ENCODE measurements at regions not wholly inside any gene's neighbourhood (a gene's known extent, or its start where the extent isn't known, plus 50 kb on each side); places are given as distances from the start of the nearest gene placed in this dataset.
"Not testable (repeated sequence)": the region's sequence is repeated elsewhere in the genome, so short reads cannot be mapped to it uniquely, and the experiment has no call there.

DNA sequence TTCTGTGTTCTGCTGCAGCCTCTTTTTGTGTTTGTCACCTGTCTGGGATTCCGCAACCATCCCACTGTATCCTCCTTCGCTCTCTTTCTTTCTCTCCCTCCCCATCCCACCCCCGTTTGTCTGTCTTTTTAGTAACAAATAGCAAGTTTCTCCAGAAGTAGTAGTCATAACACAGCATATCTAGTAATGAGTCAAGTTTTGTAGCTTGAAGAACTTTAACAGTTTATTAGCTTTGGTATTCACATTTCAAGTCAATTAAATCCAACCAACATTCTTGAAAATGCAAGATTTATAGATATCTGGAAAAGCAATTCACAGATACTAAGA is 154.1 kb upstream of the MTPN start:
- Mint-ChIP-seq H3K27me3 (peaks cover 3% of the 10 kb centered on the region), H3K27ac (no peak overlapping the region), H3K36me3 (peaks cover 11% of the 10 kb centered on the region), H3K4me3 (no peak overlapping the region), H3K9me3 (ENCODE audit: low read depth) (peaks cover 3% of the 10 kb centered on the region), H3K4me1 (ENCODE audit: low read depth) (peaks cover 5% of the 10 kb centered on the region)

DNA sequence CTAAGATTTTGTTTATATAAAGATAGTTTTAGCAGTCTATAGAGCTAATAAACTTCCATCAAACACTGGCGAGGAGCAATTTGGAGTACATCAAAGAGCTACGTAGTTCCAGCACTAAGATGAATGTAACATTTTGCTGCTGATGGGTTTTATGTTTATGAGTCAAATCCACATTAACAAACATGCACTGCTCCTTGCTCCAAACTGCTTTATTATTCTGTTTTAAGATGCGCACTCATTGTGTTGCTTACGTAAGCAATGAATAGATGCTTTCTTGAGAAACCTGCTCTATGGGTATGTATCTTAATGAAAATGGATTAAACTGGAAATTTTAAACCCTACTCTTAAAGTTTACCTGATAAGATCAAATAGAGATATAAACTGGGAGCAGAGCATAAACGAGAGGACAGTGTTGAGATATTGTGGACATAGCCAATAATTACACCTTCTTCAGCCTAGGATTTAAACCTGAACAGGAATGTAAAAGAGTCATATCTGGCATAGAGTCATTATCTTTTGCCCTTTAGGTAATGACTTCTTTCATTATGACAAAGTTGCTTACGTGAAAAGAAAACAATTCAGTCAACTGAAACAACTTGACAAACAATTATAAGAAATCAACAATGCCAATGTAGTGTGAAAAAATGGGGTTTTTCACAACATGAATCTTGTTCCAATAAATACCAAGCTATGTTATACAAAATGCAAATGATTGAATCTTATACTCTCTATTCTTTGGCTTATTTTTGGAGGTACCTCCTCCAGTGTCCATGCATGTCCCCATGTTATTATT is 153.5 kb upstream of the MTPN start:
- Mint-ChIP-seq H3K9me3 (ENCODE audit: low read depth) (peaks cover 3% of the 10 kb centered on the region), H3K27ac (no peak overlapping the region), H3K4me3 (no peak overlapping the region), H3K36me3 (peaks cover 11% of the 10 kb centered on the region), H3K27me3 (peaks cover 3% of the 10 kb centered on the region), H3K4me1 (ENCODE audit: low read depth) (peaks cover 5% of the 10 kb centered on the region)

DNA sequence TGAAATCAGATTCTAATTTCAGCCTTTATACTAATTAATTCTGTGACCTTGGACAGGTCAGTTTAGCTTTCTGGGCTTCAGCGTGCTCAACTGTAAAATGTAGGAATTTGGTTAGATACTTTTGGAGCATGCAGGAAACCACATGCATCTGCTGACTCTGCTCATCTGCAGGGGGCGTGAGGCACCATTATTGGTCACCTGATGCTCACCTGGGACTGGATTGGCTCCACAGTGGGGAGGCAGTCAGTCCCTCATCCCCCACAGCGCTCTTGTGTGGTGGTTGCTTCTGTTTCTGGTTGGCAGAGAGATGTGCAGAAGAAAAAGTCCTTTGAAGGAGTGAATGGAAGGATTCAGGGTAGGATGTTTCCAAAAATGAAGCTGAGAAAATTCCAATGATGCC is 150.9 kb upstream of the MTPN start:
- Mint-ChIP-seq H3K27ac (no peak overlapping the region), H3K27me3 (no peaks in the 10 kb centered on the region), H3K9me3 (ENCODE audit: low read depth) (no peaks in the 10 kb centered on the region), H3K4me3 (no peak overlapping the region), H3K36me3 (peaks cover 6% of the 10 kb centered on the region), H3K4me1 (ENCODE audit: low read depth) (peaks cover 5% of the 10 kb centered on the region)

DNA sequence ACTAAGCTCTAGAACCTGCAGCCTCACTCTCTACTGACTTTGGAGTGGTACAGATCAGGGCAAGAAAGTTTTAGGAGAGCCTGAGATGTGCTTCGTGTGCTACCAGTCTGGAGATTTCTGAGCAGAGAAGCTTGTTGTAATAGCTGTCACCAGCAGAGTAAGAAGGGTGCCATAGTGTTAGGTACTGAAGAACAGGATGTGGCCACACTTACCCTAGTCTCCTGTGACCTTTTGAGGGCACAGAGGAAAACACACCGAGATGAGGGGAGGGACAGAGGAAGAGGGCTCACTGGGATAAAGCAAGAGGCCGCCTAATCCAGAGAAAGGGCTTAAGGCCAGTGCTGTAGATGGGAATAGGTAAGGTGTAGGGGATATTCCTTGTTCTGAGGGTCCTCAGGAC is 146.2 kb upstream of the MTPN start:
- Mint-ChIP-seq H3K27me3 (no peaks in the 10 kb centered on the region), H3K27ac (no peak overlapping the region), H3K4me1 (ENCODE audit: low read depth) (no peaks in the 10 kb centered on the region), H3K4me3 (no peak overlapping the region), H3K36me3 (peaks cover 5% of the 10 kb centered on the region), H3K9me3 (ENCODE audit: low read depth) (no peaks in the 10 kb centered on the region)

DNA sequence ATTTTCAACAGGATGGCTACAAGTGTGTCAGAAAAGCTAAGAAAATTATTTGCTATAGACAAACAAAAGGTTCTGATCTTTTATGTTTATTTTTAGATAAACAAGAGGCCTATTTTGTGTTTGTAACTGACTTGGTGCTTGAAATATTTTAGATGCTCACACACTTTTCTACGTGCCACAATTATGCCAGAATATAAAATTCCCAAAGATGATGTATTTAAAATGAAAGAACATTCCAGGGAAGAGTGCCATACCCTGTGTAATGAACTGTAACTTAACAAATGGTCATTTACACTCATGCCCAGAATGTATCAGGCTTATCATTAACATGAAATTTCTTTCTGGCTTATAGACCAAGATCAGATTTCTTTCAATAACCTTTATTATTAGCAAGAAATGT is 144.9 kb upstream of the MTPN start:
- no peak overlapping the region for H3K4me3 Mint-ChIP-seq
- no peaks in the 10 kb centered on the region for H3K4me1 Mint-ChIP-seq (ENCODE audit: low read depth)
- peaks cover 7% of the 10 kb centered on the region for H3K36me3 Mint-ChIP-seq
- H3K9me3 Mint-ChIP-seq (ENCODE audit: low read depth) = no peaks in the 10 kb centered on the region
- H3K27ac Mint-ChIP-seq = no peak overlapping the region
- no peaks in the 10 kb centered on the region for H3K27me3 Mint-ChIP-seq

DNA sequence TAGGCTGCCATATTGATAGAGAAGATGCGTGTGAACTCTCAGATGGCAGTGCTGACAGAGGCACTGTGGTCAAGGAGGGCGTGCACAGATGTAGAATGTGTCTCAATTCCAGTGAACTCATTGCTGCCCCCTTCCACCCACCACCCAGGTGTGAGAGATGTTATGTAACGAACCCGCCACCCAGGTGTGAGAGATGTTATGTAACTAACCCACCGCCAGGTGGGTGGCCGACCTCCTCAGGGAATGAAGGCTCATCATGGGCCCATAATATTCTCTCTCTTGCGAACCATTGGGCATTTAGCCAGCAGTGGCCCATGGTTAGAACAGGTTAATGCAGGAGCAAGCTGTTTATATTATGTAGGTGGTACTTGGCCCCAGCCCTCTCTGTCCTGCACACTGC is 140.4 kb upstream of the MTPN start:
- H3K4me3 Mint-ChIP-seq = no peak overlapping the region
- H3K27me3 Mint-ChIP-seq = peaks cover 3% of the 10 kb centered on the region
- H3K4me1 Mint-ChIP-seq (ENCODE audit: low read depth) = peaks cover 1% of the 10 kb centered on the region
- no peak overlapping the region for H3K27ac Mint-ChIP-seq
- H3K9me3 Mint-ChIP-seq (ENCODE audit: low read depth) = no peaks in the 10 kb centered on the region
- H3K36me3 Mint-ChIP-seq = peaks cover 4% of the 10 kb centered on the region

DNA sequence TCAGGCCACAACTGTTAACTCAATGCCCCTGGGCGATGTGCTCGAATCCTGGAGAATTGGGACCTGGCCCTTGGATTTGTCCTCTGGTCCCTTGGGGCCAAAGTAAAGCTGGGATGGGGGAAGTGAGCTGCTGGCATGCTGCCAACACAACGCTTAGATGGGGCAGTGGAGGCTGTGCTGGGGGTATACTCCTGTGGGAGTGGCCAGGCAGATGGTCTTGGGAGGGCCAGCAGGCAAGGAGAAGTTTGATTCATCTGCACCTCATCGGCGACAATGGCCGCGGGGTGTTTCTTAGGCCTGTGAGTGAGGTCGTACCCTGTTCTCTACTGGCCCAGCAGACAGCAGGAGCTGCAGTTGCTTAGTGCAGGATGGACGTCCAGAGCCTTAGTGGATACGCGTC is 139.0 kb upstream of the MTPN start:
- Mint-ChIP-seq H3K4me1 (ENCODE audit: low read depth) (peaks cover 1% of the 10 kb centered on the region), H3K27ac (no peak overlapping the region), H3K36me3 (peaks cover 4% of the 10 kb centered on the region), H3K9me3 (ENCODE audit: low read depth) (peaks cover 5% of the 10 kb centered on the region), H3K4me3 (no peak overlapping the region), H3K27me3 (peaks cover 3% of the 10 kb centered on the region)

DNA sequence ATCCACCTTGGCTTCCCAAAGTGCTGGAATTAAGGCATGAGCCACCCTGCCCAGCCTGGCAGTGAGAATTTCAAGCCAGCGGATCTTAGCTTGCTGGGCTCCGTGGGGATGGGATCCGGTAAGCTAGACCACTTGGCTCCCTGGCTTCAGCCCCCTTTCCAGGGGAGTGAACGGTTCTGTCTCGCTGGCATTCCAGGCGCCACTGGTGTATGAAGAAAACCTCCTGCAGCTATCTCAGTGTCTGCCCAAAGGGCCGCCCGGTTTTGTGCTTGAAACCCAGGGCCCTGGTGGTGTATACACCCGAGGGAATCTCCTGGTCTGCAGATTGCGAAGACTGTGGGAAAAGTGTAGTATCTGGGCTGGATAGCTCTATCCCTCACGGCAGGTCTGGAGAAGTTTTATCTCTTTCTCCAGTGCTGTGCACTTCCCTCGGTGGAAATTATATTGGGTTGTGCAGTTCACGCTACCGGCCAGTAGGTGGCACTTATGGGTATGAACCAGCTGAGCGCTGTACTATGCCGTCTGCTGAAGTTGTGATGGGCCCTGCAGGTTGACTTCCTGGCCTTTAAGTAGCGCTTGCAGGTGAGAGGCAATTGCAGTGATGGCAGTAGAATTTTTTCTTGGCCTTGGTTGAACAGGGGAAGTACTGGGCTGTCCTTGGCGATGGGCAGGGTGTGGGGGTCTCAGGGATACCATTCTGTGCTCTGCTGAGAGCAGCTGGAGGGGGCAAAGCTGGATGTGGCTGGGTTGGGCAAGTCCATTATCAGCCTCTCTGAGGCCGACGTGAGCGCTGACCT is 138.0 kb upstream of the MTPN start:
- Mint-ChIP-seq H3K4me3 (no peak overlapping the region), H3K9me3 (ENCODE audit: low read depth) (peaks cover 5% of the 10 kb centered on the region), H3K27me3 (peaks cover 3% of the 10 kb centered on the region), H3K36me3 (peaks cover 9% of the 10 kb centered on the region), H3K4me1 (ENCODE audit: low read depth) (peaks cover 1% of the 10 kb centered on the region), H3K27ac (no peak overlapping the region)

DNA sequence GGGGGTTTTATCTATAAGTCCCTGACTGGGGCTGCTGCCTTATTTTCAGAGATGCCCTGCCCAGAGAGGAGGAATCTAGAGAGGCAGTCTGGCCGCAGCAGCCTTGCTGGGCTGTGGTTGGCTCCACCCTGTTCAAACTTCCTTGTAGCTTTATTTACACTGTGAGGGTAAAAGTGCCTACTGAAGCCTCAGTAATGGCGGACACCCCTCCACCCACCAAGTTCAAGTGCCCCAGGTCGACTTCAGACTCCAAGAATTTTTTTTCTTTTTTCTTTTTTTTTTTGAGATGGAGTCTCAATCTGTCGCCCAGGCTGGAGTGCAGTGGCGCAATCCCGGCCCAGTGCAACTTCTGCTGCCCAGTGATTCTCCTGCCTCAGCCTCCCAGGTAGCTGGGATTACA is 137.3 kb upstream of the MTPN start:
- H3K9me3 Mint-ChIP-seq (ENCODE audit: low read depth); H3K27ac Mint-ChIP-seq; H3K4me1 Mint-ChIP-seq (ENCODE audit: low read depth); H3K27me3 Mint-ChIP-seq; H3K4me3 Mint-ChIP-seq: not testable (repeated sequence)
- peaks cover 12% of the 10 kb centered on the region for H3K36me3 Mint-ChIP-seq

DNA sequence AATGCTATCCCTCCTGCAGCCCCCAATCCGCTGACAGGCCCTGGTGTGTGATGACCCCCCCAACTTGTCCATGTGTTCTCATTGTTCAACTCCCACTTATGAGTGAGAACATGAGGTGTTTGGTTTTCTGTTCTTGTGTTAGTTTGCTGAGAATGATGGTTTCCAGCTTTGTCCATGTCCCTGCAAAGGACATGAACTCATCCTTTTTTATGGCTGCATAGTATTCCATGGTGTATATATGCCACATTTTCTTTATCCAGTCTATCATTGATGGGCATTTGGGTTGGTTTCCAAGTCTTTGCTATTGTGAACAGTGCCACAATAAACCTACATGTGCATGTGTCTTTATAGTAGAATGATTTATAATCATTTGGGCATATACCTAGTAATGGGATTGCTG is 131.9 kb upstream of the MTPN start:
- peaks cover 14% of the 10 kb centered on the region for H3K36me3 Mint-ChIP-seq
- H3K4me3 Mint-ChIP-seq = not testable (repeated sequence)

DNA sequence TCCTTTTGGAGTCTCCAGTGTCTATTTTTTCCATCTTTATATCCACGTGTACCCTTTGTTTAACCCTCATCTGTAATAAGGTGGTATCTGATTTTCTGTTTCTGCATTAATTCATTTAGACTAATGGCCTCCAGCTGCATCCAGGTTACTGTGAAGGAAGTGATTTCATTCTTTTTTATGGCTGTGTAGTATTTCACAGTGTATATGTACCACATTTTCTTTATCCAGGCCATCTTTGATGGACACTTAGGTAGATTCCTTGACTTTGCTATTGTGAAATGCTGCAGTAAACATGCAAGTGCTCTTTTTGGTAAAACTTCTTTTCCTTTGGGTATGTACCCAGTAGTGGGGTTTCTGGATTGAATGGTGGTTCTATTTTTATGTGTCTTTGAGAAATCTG is 128.0 kb upstream of the MTPN start:
- H3K27ac Mint-ChIP-seq = no peak overlapping the region
- H3K36me3 Mint-ChIP-seq = peaks cover 15% of the 10 kb centered on the region
- no peak overlapping the region for H3K4me3 Mint-ChIP-seq
- no peaks in the 10 kb centered on the region for H3K27me3 Mint-ChIP-seq
- H3K4me1 Mint-ChIP-seq (ENCODE audit: low read depth) = no peaks in the 10 kb centered on the region
- peaks cover 10% of the 10 kb centered on the region for H3K9me3 Mint-ChIP-seq (ENCODE audit: low read depth)

More for the DNA sequence above, 131.9 kb upstream of the MTPN start:
- not testable (repeated sequence) for H3K27ac Mint-ChIP-seq; H3K4me1 Mint-ChIP-seq (ENCODE audit: low read depth); H3K27me3 Mint-ChIP-seq
- H3K9me3 Mint-ChIP-seq (ENCODE audit: low read depth) = peaks cover 10% of the 10 kb centered on the region

DNA sequence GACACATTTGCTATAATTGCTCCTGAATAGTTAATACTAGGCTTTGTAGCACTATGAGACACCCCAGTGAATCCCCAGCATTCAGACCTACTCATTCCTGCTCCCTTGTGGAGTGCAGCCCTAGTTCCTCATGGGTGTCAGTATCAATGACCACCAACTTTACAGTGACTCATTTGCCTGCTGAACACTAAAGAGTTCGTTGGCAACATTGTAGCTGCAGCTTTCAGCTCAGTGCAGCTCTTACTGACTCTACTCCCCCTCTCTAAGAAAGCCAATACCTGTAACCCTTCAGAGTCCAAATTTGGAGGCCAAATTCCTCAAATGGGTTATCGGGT is 127.1 kb upstream of the MTPN start:
- no peaks in the 10 kb centered on the region for H3K4me1 Mint-ChIP-seq (ENCODE audit: low read depth)
- H3K9me3 Mint-ChIP-seq (ENCODE audit: low read depth) = peaks cover 13% of the 10 kb centered on the region
- no peak overlapping the region for H3K4me3 Mint-ChIP-seq
- H3K27me3 Mint-ChIP-seq = no peaks in the 10 kb centered on the region
- peaks cover 9% of the 10 kb centered on the region for H3K36me3 Mint-ChIP-seq
- H3K27ac Mint-ChIP-seq = no peak overlapping the region

DNA sequence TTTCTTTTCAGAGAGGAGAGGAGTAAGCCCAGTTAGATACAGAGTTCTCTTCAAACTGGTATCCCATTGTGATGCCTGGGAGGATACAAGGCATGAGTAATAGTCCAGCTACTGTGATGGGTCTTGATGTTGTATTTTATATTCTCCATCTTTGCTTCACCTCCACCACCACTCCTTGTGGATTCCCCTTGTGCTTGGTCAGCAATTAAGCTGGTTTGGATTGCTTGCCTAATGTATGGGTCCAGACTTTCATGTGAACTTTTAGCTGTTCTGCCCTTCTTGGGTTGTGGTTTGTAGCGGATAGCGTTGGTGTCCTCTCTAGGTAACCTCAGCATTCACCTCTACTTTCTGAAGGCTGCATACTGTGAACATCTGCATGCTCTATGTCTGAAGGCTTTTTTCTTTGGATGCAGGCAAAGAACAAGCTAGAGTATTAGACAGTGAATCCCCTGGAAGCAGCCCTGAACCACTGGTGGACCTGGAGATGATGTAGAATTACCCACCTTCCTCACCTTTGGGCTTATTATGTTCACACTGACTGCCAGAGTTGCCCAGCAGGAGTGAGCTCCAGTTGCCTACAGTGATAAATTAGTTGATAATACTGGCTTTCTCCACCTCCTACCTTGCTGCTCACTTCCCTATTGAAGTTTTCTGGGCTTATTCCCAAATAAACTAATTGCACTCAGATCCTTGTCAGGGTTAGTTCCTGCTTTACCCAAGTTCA is 126.5 kb upstream of the MTPN start:
- Mint-ChIP-seq H3K27me3 (no peaks in the 10 kb centered on the region), H3K9me3 (ENCODE audit: low read depth) (peaks cover 13% of the 10 kb centered on the region), H3K4me1 (ENCODE audit: low read depth) (no peaks in the 10 kb centered on the region), H3K4me3 (no peak overlapping the region), H3K36me3 (peaks cover 9% of the 10 kb centered on the region), H3K27ac (no peak overlapping the region)

DNA sequence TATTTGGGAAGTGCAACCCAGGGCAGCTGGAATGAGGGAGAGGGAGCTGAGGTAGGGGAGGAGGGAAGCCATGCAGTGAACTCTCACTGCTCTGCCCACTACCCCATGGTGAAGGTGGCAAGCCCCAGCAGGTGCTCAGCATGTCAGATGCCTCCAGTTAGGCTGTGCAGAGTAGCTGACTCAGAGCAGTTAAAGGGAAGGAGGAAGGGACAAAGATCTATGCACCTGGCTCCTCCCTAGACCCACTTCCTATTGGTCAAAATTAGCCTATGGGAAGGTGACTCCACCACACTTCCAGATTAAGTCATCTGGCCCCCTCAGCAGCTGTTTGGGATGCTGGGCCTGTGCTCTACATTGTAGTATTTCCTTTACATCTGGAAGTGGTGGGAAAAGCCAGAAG is 125.7 kb upstream of the MTPN start:
- Mint-ChIP-seq H3K27me3 (no peaks in the 10 kb centered on the region), H3K36me3 (peaks cover 5% of the 10 kb centered on the region), H3K4me1 (ENCODE audit: low read depth) (no peaks in the 10 kb centered on the region), H3K27ac (no peak overlapping the region), H3K9me3 (ENCODE audit: low read depth) (peaks cover 8% of the 10 kb centered on the region), H3K4me3 (no peak overlapping the region)

DNA sequence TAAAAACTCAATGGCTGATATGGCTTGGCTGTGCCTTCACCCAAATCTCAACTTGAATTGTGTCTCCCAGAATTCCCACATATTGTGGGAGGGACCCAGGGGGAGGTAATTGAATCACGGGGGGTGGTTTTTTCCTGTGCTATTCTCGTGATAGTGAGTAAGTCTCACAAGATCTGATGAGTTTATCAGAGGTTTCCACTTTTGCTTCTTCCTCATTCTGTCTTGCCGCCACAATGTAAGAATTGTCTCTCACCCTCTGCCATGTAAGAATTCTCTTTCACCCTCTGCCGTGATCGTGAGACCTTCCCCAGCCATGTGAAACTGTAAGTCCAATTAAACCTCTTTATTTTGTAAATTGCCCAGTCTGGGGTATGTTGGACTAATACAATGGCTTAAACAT is 115.6 kb upstream of the MTPN start:
- not testable (repeated sequence) for H3K36me3 Mint-ChIP-seq; H3K4me3 Mint-ChIP-seq; H3K4me1 Mint-ChIP-seq (ENCODE audit: low read depth); H3K27ac Mint-ChIP-seq; H3K27me3 Mint-ChIP-seq
- H3K9me3 Mint-ChIP-seq (ENCODE audit: low read depth) = peaks cover 15% of the 10 kb centered on the region

Measured in activated naive CD8-positive, alpha-beta T cell (primary cell).